Activated naive CD4-positive, alpha-beta T cell treated with anti-CD3 and anti-CD28 coated beads, Interleukin-2, amount 50 U/mL, for 72 hours (primary cell): ENCODE measurements at regions not wholly inside any gene's neighbourhood (a gene's known extent, or its start where the extent isn't known, plus 50 kb on each side); places are given as distances from the start of the nearest gene placed in this dataset.
A peak's percentile ranks its signal among the peaks of the same experiment; 100 is the strongest.

Source experiments
- ATAC-seq, 2 donors: fragments of 150-1000 bp; cut with Tn5 transposase; 2 replicates each; pipeline ENCODE4 v1.10.0; 2021; ENCODE audit warnings: mild to moderate bottlenecking in 2 of 2, moderate library complexity in 2 of 2
- DNase-seq, 2 donors: peaks; one replicate each; pipeline ENCODE4 v3.0.0; 2021 to 2022; ENCODE audit warnings: low spot score in 2 of 2
- H3K27ac Mint-ChIP-seq, 2 donors: one replicate each; pipeline ENCODE4 v1.8.0; 2022; ENCODE audit warnings: mild to moderate bottlenecking in 2 of 2, mixed read lengths in 2 of 2
- H3K36me3 Mint-ChIP-seq, 2 donors: one replicate each; pipeline ENCODE4 v1.8.0; 2022; ENCODE audit warnings: mixed read lengths in 2 of 2
- H3K9me3 Mint-ChIP-seq, 2 donors: one replicate each; pipeline ENCODE4 v1.8.0; 2022; ENCODE audit warnings: mixed read lengths in 2 of 2

- Mint-ChIP-seq H3K36me3 (no peaks in the 10 kb centered on the region), H3K27ac (no peak overlapping the region), H3K9me3 (no peaks in the 10 kb centered on the region)
- ATAC-seq = no peak
- no peak for DNase-seq
These were observed 1291.7 kb downstream of the BRD1 start for GRCh38 chr22:48535868-48536540.

- no peak for DNase-seq
These were observed 1293.2 kb downstream of the BRD1 start for GRCh38 chr22:48534395-48534958.

DNA sequence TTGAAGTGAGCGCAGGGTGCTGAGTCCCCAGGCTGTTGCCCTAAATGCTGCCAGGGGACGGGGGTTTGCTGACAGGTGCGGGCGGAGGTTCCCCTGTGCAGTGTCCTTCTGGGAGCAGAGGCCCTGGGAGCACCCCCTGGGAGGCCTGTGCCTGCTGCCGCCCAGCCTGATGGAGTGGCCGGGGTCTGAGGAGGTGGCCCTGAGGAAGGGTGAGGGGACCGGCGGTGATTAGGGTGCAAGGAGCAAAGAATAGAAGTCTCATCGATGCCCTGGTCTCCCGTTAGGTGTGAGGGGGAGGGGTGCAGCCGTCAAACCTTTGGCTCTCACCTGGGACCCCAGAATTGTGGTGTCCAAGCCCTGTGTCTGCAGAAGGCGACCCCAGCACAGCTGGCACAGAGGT, 1294.7 kb downstream of the BRD1 start:
- Mint-ChIP-seq H3K27ac (no peak overlapping the region), H3K9me3 (no peaks in the 10 kb centered on the region), H3K36me3 (no peaks in the 10 kb centered on the region)
- no peak for ATAC-seq
- DNase-seq = no peak

More at GRCh38 chr22:48534395-48534958, 1293.2 kb downstream of the BRD1 start:
- Mint-ChIP-seq H3K36me3 (no peaks in the 10 kb centered on the region), H3K9me3 (no peaks in the 10 kb centered on the region), H3K27ac (no peak overlapping the region)
- no peak for ATAC-seq

GRCh38 chr22:48531761-48532435, 1295.8 kb downstream of the BRD1 start:
- DNase-seq = no peak
- Mint-ChIP-seq H3K9me3 (no peaks in the 10 kb centered on the region), H3K36me3 (no peaks in the 10 kb centered on the region), H3K27ac (no peak overlapping the region)
- no peak for ATAC-seq

GRCh38 chr22:48531108-48531507, 1296.6 kb downstream of the BRD1 start:
- Mint-ChIP-seq H3K36me3 (no peaks in the 10 kb centered on the region), H3K27ac (no peak overlapping the region), H3K9me3 (no peaks in the 10 kb centered on the region)
- DNase-seq = no peak
- ATAC-seq = no peak

DNA sequence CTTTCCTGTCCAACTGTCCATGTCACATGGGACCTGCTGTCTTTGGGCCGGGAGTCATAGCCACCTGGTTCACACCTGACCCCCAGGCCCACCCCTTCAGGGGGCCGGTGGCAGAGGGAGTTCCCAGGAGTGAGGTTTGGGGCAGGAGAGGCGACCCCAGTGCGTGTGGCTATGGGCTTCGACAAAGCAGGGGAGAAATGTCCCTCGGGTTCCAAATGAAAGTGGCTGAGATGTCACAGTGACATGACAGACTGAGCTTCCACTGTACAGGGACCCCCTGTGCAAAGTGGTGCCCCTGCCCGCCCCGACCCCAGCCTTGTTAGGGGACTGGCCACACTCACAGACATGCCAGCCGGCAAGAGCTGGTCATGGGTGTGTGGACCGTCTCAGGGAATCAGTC, 1297.0 kb downstream of the BRD1 start:
- Mint-ChIP-seq H3K27ac (no peak overlapping the region), H3K9me3 (no peaks in the 10 kb centered on the region), H3K36me3 (no peaks in the 10 kb centered on the region)
- no peak for DNase-seq
- no peak for ATAC-seq

DNA sequence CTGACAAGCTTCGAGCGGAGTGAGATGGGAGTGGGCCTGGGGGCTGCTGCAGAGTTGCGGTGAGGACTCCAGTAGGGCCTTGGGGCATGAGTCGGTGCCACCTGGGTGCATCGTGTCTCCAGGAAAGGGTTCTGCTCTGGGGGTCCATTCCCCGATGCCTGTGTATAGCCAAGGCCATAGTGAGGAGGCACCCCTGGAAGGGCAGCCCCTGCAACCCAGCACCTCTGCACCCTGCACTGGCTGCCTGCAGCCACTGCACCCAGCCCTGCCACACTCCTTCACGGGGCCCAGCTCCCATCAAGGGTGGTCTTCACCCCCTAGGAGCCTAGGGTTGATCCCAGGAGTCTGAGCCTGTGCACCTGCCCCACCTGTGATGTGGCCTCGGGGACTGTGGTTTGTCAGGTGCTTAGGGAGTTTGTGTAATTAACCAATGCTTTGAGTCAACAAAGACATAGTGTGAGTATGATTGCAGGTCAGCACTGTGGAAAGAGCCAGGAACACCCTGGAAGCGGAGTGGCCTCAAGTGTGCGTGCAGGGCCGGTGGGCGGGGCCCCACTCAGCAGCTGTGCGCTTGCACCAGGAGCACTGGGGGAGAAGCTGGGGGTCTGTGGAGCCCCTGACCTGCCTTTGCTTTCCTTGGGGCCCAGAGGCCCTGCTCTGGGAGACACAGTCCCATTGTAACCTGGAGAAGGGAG, 1299.3 kb downstream of the BRD1 start:
- DNase-seq (no peak), ATAC-seq (no peak)
- H3K27ac Mint-ChIP-seq = peak overlapping the region in 1 of 2 donors; percentile 37
- H3K36me3 Mint-ChIP-seq = no peaks in the 10 kb centered on the region
- H3K9me3 Mint-ChIP-seq = no peaks in the 10 kb centered on the region

DNA sequence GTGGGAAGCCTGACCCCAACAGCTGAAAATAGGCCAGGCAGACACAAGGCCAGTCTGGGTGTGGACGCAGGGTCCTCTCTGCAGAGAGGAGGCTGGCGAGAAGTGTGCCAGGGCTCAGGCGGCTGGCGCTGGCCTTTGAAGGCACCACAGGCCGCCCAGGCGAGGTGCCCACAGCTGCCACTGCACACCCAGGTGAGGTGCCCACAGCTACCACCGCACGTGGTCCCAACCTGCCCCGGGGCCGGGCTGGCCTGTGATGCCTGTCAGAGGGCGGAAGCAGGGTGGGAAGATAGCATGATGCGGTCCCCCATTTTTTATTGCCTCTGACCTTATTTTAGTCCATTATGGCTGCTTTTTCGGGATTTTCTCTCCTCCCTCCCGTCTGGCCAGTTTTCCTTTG, 1303.9 kb downstream of the BRD1 start:
- no peak overlapping the region for H3K27ac Mint-ChIP-seq
- no peaks in the 10 kb centered on the region for H3K36me3 Mint-ChIP-seq
- DNase-seq (no peak), ATAC-seq (no peak)
- no peaks in the 10 kb centered on the region for H3K9me3 Mint-ChIP-seq

DNA sequence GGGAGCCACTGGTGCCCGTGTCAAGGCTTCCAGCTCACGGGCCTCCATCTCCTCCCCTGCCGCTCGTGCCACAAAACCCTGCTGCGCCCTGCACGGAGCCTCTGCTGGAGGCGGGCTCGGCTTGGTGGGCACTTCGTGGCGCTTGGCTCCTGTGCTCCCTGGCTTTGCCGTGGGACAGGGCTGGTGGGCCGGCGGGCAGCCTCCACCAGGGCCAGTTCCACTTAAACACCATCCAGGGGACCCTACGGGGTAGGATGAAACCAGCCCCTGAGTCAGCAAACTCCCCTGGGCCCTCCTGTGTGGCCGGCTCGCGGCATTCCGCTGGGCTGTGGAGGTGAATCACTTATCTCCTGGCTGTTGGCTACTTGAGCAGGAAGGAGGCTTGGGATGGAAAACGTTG, 1304.6 kb downstream of the BRD1 start:
- DNase-seq (no peak), ATAC-seq (no peak)
- Mint-ChIP-seq H3K27ac (no peak overlapping the region), H3K36me3 (no peaks in the 10 kb centered on the region), H3K9me3 (no peaks in the 10 kb centered on the region)

- DNase-seq = no peak
- H3K27ac Mint-ChIP-seq = no peak overlapping the region
- H3K36me3 Mint-ChIP-seq = no peaks in the 10 kb centered on the region
- H3K9me3 Mint-ChIP-seq = no peaks in the 10 kb centered on the region
- ATAC-seq = no peak
These were observed 1305.4 kb downstream of the BRD1 start for GRCh38 chr22:48522271-48522670.

- Mint-ChIP-seq H3K27ac (no peak overlapping the region), H3K9me3 (no peaks in the 10 kb centered on the region), H3K36me3 (no peaks in the 10 kb centered on the region)
- ATAC-seq (no peak), DNase-seq (no peak)
These were observed 1306.6 kb downstream of the BRD1 start for GRCh38 chr22:48520884-48521588.

DNA sequence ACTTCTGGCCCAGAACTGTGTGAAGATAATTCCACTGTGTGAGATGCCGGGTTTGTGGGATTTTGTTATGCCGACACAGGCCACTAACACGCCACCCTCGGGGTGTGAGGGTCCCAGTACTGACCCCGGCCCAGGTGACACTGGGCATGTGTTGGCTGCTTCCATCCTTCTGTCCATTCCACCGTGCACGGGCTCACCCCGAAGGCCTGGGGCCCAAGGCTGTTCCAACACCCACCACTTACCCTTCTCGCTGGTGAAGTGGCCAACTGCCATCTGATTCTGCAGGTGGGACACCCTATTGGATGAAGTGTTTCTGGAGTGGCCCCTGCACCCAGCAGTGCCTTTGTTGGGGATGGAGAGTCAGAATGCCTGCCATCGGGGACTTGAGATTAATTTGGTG, 1307.5 kb downstream of the BRD1 start:
- no peak for ATAC-seq
- Mint-ChIP-seq H3K27ac (no peak overlapping the region), H3K36me3 (no peaks in the 10 kb centered on the region)

DNA sequence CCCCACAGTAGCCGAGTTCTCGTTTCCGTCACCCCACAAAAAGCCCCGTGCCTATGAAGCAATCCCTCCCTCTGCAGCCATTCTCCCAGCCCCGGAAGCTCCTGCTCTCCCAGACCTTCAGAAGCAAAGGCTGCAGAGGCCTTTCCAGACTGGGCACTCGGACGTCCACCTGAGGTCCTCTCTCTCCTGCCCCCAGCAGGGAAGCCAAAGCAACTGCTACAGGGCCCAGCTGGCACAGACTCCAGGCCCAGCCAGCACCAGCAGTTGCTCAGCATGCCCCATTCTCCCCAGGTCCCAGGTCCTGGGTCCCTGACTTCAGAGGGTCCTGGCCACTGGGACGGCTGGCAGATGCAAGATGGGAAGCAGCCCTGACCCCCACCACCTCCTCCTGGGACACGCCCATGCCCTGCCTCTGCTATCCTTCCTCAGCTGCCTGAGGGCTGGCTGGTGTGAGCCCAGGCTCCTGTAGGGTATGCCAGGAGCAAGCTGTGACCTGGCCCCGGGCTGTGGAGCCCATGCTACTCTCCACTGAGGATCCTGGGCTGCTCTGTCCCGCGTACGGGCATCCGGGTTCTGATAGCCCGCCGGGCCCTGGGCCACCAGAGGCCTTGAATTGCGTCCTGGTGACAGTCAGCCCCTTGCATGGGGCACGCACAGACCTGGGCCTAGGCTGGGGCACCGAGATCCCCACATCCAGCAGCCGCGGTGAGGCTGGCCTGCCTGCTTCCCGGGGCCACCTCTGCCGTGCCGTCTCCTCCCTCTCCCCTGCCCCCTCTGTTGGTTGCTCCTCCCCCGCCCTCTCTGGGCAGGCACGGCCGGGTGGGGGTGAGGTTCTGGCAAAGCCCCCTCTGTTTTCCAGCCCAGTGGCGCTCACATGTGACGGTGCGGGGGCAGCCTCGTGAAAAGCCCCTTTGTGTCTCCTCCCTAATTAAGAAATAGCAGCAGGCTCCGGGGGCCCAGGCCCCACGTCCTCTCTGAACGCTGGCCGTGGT, 1310.3 kb downstream of the BRD1 start:
- H3K36me3 Mint-ChIP-seq = no peaks in the 10 kb centered on the region

More for the DNA sequence above, 1307.5 kb downstream of the BRD1 start:
- H3K9me3 Mint-ChIP-seq = no peaks in the 10 kb centered on the region
- no peak for DNase-seq

DNA sequence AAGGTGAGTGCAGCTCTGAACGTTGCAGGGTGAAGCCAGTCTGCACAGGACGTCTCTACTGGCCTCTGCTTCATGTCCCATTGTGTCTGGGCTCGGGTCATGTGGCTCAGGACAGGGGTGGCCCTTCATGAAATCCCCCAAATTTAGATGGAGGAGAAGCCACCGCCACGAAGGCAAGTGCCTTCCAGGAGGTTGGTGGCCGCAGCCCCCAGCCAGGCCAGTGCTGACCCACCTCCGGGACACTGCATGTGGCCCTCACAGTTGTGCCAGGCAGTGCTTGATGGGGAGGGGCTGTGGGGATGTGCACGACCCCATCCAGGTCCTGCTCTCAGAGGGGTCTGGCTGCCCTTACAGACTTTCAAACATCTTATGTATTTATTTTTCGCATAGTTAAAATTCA, 1311.1 kb downstream of the BRD1 start:
- ATAC-seq (no peak), DNase-seq (no peak)
- no peak overlapping the region for H3K27ac Mint-ChIP-seq
- H3K36me3 Mint-ChIP-seq = no peaks in the 10 kb centered on the region
- no peaks in the 10 kb centered on the region for H3K9me3 Mint-ChIP-seq

More for the DNA sequence above, 1310.3 kb downstream of the BRD1 start:
- ATAC-seq (no peak), DNase-seq (no peak)
- H3K9me3 Mint-ChIP-seq = no peaks in the 10 kb centered on the region
- H3K27ac Mint-ChIP-seq = no peak overlapping the region

DNA sequence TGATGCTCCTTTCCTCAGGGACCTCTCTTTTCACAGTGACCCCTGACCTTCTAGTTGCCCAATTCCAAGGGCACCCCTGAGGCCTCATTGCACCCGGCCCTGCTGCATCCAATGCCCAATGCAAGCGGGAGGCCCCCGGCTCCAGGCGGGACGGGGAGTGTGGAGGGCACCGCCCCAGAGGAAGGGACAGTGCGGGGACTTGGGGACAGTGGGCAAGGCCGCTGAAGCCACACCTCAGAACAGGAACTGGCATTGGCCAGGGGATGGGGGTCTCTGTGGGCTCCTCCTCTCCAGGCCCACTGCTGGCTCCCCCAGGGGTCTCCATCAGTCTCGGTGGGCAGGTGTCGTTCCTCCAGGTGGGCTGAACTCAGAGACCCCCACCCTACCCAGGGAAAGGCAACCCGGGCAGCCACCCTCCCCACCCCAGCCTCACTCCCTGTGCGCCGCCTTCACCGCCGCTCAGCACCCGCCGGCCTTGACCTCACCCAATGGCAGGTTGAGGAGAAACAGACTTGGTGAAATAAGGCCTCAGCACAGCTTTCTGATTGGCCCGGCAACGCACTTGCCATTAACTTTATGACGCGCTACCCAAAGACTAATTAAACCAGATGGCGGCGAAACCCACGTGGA, 1312.0 kb downstream of the BRD1 start:
- DNase-seq = no peak
- Mint-ChIP-seq H3K27ac (no peak overlapping the region), H3K36me3 (no peaks in the 10 kb centered on the region), H3K9me3 (no peaks in the 10 kb centered on the region)
- no peak for ATAC-seq
